GM21390 (cell line): ENCODE measurements at regions not wholly inside any gene's neighbourhood (a gene's known extent, or its start where the extent isn't known, plus 50 kb on each side); places are given as distances from the start of the nearest gene placed in this dataset.

Experiments used
- ATAC-seq: cut with Tn5 transposase; IDR thresholded peaks from one replicate; pipeline ENCODE4 v1.9.1; 2021; ENCODE audit not compliant: unreplicated experiment

DNA sequence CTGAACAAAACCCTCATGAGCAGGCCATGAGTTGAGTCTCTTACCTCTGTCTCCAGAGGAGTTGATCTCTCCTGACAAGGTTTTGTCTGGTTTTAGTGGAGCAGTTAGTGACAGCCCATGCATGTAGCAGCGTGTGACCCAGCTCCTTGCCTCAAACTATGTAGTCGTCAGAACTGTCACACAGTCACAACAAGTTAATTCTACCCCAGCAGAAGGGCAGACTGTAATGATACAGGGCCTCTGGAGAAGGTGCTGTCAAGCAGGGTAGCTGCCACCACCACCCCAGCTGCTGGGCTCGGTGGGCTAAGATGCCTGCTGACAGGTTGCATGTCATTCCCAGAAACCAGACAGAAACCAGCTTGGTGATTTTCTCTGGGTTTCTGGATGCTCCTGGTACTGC is 194.5 kb downstream of the PSAT1 start:
- ATAC-seq, result no peak

DNA sequence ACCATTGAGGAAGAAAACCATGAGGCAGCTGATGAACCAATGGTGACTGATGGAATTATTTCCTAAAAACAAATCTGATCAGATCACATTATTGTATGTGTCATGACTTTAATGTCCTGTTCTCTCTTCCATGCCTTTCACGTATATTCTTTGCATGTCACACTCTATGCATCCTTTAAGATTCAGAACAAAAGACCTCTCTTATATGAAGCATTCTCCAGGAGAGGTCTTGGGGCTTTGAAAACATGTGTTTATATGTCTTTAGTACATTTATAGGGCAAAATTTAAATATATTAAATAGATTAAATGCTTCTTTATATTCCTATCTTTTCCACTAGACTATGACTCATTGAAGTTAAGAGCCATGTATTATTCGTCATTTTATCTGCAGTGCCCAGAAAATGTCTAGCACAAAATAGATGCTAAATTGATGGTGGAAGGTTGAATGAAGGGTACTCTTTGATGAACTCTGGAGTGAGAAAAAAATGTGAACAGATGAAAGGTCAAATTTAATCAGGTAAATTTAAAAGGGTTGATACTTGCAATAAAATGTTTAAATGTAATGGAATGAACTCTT is 196.3 kb downstream of the PSAT1 start:
- ATAC-seq, result no peak

DNA sequence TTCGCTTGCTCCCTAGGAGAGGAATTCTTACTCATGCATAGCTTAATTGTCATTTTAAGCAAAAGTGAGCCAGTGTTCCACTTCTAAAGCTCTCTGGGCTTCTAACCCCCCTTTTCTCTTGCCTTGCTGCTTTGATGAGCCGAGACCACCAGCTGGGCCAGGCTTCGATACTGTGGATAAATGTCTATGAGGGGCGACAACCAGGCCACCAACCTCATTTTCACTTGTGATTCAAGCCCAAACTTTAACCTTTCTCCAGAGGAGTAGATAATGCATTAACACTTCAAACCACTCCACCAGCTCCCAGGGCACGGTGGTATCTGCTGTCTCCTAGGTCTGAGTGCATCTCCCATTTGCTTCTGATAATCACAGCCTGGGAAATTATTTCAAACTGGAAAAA is 205.6 kb downstream of the PSAT1 start:
- ATAC-seq, result no peak

DNA sequence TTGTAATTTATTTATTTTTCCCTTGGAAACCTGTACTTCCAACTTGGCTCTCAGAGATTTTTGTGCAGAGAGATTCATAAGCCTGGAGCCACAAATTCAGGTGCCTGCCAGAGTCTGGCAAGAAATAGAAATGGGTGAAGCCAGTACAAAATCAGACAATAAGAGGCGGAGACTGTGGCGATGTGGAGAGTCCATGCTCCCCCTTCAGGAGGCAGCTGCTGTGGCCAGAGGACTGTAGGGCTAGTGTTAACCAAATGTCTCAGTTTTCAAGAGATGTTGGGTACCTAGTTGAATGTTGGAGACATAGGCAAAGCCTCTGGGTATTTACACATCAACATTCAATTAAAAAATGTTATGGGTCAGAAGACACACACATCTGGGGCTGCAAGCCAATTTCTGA is 208.6 kb downstream of the PSAT1 start:
- no peak for ATAC-seq

DNA sequence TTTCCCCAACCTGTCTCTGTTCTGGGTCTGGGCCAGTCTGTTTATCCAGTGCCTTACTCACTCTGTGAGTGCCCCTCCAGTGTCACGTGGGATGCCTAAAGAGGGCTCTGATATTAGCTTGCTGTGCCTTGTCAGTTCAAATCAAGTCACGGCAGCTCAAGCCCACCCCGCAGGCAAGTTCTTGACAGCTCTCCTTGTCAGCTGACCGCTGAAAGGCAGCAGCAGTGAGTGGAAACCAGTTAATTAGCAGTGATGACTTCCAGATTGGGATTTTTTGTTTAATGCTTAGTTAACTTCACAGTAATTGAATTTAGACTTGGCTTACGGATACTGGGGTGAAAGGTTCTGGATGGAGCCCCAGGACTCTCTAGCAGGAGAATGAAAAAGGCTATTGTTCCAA is 210.1 kb downstream of the PSAT1 start:
- no peak for ATAC-seq

DNA sequence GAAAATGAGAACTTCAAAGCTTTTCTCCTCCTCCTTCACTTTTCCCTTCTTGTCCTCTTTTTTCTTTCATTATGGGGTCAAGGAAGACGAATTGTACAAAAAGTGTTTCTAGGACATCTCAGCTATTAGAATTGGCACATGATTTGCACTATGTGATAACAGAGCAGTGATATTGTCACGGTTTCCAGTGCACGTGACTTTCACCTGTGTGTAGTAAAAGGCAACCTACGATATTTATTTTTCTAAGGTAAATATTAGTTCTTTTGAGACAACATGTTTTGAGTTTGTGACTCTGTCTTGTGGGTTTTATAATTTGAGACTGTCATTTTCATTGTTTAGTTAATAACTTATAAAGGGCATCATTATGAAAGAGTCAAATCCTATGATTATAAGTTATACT is 213.1 kb downstream of the PSAT1 start:
- no peak for ATAC-seq

DNA sequence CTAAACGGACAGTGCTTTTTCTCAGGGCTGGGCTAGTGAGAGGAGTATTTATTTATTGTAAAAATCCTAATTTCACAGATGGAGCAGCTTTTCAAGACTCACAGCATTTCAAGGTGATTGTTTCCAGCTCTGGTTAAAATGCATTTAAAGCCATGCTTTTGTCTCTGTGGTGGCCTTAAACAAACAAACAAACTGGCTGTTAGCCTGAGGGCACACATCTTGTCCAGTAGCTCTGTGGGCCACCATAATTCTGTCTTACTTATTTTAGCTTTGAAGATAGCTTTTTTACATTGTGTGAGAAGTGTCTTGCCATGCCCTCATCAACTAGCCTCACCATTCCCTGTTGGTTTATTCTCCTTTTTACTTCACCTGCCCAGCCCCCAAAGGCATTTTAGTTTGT is 218.2 kb downstream of the PSAT1 start:
- no peak for ATAC-seq

DNA sequence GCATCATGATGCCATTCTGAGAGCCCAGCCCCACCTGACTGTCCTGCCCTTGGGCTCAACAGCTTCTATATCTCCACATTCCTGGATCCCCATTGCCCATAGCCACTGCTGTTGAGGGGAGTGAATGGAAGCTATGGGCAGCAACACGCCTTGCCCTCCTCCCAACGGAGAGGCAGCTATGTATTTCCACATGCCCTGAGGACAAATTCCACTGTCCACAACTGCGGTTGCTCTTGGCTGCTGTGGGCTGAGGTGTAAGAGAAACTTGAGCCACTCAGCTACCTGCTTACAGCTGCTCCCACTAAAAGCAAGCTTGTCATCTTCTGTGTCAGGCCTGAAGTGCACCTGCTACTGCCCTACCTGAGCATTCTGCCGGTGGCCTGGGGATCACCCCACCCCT is 222.9 kb downstream of the PSAT1 start:
- ATAC-seq, result no peak

DNA sequence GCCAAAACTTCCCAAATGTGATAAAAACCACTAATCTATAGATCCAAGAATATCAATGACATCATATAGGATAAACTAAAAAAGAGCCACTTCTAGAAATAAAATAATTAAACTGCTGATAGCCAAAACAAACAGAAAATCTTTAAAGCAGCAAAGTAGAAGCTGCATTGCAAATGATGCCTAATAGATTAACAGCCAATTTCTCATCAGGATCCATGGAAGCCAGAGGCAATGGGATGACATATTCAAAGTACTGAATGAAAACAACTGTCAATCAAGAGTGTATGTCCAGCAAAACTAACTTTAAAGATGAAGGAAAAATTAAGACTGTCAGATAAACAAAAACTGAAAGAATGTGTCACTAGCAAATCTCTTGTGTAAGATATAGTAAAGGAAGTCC is 224.8 kb downstream of the PSAT1 start:
- no peak for ATAC-seq

DNA sequence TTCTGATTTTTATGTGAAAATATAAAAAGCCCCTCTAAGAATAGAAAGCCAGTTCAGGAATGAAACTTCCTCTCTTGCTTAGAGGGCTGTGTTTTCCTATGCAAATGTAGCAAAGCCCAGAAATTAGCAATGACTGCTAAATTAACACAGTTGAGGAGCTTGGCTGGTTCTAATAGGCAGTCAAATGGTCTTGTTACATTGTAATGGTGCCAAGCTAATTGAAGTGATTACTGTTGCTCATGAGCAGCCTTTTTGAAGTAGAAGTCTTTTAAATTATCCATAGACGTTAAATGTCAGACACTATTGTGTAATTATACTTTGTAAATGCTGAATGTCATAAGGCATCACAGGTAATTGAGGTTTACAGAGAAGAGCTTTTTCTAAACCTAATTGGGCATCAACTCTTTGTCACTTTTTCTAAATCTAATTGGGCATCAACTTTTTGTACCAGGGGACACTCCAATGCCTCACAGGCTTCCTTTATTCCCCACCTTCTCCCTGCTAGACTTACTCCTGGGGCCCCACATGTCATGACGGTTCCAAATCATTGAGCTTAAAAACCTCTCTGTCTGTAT is 229.1 kb downstream of the PSAT1 start:
- ATAC-seq, result no peak

DNA sequence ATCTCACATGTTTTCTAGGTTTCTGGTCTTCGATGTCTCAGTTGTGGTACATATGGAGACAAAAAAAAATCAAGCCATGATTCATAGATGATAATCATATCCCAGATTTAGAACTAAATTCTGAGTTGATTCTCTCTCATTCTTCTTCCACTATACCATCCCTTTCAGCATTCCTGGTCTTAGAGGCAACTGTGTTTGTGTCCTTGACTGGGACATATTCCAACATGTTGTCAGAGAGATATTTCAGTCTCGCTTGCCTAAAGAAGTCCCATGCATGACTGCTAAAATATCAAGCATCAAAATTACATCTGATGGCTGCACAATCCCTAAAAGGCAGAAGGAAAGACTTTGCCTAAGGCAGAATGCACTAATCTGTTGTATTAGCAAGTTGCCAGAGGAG is 236.6 kb downstream of the PSAT1 start:
- ATAC-seq, result no peak

DNA sequence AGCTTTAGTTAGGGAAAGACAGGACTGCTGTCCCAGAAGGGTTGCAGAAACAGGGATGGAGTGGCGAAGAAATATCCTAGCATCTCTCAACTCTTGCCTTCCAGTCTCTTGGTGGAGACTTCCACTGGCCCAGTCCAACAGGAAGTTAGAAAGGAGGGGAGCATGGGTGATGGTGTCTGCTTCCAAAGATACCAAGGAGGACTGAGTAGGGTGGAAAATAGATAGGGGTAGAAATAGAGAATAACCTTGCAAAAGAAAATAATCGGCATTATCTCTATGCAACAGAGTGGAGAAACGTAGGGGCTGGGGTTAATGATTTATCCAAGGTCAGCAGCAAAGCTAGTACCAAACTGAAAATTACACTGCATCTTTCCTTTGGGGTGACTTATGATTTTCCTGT is 242.3 kb downstream of the PSAT1 start:
- no peak for ATAC-seq

DNA sequence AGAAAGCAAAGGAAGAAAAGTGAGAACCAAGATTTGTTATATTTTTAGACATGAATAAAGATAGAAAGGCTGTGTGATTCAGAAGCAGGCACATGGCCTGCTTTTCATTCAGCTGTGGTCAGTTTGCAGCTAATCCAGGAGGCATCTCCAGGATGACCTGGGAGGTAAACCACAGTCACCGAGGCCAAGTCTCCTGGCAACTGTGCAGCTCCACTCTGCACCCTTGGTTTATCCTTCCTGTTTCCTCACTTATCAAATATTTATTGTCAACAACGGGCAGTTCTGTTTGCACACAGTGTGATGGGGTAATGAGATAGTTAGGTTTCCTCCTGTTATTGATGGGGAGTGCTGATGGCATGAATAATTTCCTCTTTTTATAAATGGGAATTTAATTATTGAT is 243.0 kb downstream of the PSAT1 start:
- ATAC-seq, result no peak

DNA sequence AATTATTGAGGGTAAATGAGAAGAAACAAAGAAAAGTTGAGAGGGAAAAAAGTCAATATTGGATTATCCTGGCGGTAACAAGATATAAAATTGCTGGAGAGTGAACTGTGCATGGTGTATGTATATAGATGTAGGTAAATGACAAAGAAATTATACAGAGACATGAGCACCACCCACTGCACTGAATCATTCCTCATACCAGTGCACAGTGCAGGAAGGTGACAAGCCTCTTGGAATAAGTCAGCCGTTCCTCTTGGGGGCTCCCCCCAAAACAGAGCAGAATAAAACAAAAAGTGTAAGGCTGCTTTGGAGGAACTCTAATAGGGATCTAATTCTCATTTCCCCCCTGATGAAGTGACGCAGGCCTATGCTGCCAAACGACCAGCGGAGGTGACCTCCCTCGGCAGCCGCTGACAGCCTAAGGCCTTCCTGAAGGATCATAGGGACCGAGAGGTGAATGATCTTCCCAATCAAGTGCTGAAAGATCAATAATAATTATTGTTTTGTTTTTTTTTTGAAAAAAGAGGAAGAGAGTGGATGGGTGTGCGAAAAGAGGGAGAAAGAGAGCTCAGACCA is 245.0 kb downstream of the PSAT1 start:
- no peak for ATAC-seq

DNA sequence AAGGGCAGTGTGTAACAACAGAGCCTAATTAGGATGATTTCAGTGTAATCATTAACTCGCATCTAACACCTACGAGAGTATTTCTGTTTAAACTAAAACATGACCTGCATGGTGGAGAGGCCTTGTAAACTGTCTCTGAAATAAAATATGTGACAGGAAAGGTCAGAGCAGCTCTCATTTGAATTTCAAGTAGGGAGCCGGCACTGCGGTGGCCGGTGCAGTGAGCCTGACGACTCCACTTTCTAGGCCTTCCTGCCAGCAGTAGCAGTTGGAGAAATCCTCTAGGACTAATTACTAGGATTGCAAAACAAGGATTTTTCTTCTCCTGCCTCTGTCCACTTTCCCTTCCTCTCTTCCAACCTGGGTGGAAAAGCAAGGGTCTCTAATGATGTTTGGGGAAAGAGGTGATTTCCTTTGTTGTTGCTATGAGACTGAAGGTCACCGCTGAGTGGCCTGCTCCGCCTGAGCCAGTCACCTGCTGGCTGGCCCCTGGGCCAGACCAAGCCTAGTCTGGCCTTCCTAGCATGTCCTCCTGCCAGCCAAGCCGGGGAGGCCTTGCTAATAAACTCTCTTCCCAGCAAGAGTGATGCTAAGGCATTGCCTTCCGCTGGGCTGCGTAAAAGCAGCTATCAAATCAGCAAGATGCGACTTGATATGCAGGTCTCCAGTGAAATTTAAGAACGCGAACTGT is 245.7 kb downstream of the PSAT1 start:
- no peak for ATAC-seq

DNA sequence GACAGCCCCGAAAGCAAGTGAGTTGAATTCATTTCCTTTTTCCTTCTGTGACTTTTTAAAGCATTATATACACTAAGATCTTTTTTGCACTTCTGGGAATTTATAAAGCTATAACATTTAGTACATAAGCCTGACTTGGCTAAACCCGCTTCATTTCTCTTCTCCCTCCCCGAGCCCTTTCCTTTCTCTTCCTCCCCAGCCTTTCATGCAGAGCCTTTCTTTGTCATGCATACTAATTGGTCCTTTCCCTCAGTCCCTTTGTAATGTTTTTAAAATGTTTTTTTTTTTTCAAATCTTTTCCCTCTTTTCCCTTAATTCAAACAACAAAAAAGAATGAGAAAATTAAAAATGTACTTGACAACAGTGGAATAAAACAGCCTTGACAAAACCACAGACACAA is 246.4 kb downstream of the PSAT1 start:
- no peak for ATAC-seq

DNA sequence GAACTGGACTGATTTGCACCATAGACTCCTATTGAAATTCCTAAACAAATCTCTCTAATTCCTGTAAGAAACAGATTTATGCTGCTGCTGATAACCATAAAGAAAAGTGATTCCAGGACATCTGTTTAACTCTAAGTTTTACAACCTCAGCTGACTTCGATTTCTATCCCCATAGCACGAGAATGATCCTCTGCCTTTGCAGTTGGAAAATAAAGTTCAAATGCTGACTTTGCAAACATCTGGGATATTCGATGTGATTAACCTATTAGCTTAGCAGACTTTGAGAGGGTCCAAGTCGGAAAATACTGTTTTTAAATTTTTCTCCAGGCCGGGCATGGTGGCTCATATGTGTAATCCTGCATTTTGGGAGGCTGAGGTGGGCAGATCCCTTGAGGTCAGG is 247.3 kb downstream of the PSAT1 start:
- no peak for ATAC-seq

DNA sequence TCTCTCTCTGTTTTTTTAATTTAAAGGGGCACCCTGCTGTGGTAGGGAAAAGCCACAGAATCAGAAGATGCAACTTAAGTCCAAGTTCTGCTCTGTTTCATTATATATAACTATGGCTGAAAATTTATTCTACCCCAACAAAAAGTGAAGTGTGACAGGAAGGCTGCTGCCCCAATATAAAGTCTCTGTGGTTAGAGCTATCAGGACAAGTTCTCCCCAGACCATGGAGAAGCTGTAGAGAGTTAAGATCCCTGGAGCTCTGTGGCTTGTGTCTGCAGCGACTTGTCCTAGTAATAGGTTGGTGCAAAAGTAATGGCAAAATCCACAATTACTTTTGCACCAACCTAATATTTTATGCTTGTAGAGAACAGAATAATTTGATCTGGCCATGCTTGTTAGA is 250.9 kb downstream of the PSAT1 start:
- no peak for ATAC-seq

DNA sequence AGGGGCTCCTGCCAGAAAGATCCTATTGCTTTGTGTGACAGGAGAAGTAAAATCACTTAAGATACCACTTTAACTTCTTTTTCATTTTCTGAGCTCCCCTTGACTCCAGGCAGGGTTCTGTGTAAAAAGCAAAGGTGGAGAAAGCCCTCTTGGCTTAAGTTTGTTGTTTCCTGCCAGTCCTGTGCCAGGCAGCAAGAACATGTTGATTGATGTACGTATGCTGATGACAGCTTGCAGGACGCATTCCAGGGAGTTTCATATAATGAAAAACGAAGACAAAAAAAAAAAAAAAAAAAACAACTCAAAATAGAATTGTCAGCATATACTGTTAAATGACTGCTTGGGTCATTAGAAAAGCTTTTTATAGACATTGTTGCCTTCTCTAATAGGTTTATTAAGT is 251.7 kb downstream of the PSAT1 start:
- ATAC-seq, result no peak

DNA sequence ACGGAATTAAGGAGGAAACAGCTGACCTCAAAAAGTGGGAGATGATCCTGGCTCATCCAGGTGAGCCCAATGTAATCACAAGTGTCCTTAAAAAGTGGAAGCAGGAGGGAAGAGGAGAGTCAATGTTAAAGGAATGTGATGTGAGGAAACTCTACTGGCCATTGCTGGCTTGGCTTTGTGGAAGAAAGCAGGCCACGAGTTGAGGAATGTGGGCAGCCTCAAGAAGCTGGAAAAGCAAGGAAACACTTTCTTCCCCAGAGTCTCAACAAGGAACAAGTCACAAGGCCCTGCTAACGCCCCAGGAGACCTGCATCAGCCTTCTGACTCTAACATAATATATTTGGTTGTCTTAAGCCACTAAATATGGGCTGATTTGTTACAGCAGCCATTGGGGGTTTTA is 252.8 kb downstream of the PSAT1 start:
- ATAC-seq, result no peak

DNA sequence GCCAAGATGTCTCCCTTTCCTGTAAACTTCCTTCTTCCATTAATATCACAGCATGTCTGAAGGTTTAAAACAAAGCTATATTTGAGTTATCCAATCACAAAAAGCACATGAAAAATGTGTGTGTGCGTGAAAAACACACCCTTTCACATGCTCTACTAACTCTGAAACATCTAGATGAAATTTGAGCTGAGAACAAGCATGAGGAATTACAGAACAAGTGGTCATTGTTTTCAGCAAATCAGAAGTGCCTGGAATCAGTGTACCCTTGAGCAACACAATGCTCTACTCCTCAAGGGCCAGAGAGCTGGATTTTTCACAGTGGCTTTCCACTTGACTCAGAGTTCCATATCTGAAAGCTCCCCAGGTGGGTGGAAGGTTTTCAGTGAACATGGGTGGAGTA is 255.9 kb downstream of the PSAT1 start:
- no peak for ATAC-seq

DNA sequence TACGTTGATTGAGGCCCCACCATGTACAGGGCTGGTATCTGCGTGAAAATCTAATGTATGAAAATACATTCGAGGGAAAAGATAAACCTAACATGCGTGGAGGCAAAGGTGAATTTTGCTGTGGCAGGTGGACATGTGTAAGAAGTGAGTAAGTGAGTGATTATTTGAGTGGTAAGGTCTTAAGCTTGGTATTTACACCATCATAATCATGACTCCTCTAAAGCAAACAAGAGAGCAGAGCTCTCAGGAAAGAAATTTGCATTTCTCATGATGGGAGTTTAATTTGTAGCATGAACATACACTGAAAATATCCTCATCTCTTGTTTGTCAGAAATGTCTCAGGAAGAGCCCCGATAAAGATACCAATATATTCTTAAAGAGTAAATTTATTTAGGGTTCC is 260.6 kb downstream of the PSAT1 start:
- no peak for ATAC-seq

DNA sequence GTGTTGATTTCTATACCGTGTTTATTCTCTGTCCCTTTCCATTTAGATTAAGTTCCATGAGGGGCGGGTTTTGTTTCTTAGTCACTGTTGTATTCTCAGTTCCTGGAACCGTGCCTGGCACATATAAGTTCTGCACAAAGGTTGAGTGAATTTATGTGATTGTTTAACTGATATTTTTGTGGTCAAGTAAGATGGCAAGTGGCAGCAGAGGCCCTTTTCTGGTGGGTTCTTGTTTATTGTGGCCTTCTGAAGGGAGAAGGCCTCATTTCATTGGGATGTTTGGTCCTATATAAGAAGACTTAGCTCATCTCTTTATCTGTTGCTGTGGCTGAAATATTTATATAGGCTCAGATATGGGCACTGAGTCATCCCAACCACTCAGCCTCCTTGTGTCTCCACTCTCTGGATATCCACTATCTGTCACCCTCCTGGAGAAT is 262.5 kb downstream of the PSAT1 start:
- ATAC-seq, result no peak
